GM13976 (cell line): ENCODE measurements at regions not wholly inside any gene's neighbourhood (a gene's known extent, or its start where the extent isn't known, plus 50 kb on each side); places are given as distances from the start of the nearest gene placed in this dataset.
"Not testable (repeated sequence)": the region's sequence is repeated elsewhere in the genome, so short reads cannot be mapped to it uniquely, and the experiment has no call there.

Experiments
- DNase-seq: peaks from one replicate; pipeline ENCODE4 v3.0.0; 2012; ENCODE audit warnings: low spot score
- CTCF ChIP-seq: IDR thresholded peaks from 2 replicates; pipeline ENCODE4 v1.5.1; 2012; ENCODE audit warnings: borderline replicate concordance, mild to moderate bottlenecking; ENCODE audit not compliant: insufficient read depth; ENCODE audit errors: extremely low read depth, missing control alignments, control extremely low read depth
- in situ Hi-C: fragments of 300-500 bp; cut with MboI; formaldehyde crosslinking; loops from one replicate; pipeline ENCODE4 v1.12.0; 2022; ENCODE audit warnings: low sequenced_read_pairs, mixed read lengths, inconsistent platforms; ENCODE audit not compliant: unreplicated experiment

- in situ Hi-C loops = no loop called here
- TF ChIP-seq CTCF = no peak
- no peak for DNase-seq
Measured at GRCh38 chr16:80100846-80101451, 439.8 kb upstream of the DYNLRB2 start.

- no peak for TF ChIP-seq CTCF
- DNase-seq = no peak
- in situ Hi-C loops = no loop called here
Measured at GRCh38 chr16:80100186-80100585, 440.6 kb upstream of the DYNLRB2 start.

GRCh38 chr16:80097098-80097497 lies 443.7 kb upstream of the DYNLRB2 start:
- TF ChIP-seq CTCF = no peak
- in situ Hi-C loops = no loop called here
- no peak for DNase-seq

GRCh38 chr16:80092681-80093080 lies 448.1 kb upstream of the DYNLRB2 start:
- DNase-seq = no peak
- in situ Hi-C loops = no loop called here
- no peak for TF ChIP-seq CTCF

- in situ Hi-C loops, DNase-seq: not testable (repeated sequence)
Measured at GRCh38 chr16:80091453-80091852, 449.3 kb upstream of the DYNLRB2 start.

- DNase-seq = no peak
- TF ChIP-seq CTCF = no peak
- in situ Hi-C loops = no loop called here
Measured at GRCh38 chr16:80085606-80086005, 455.2 kb upstream of the DYNLRB2 start.

GRCh38 chr16:80084614-80085013 lies 456.2 kb upstream of the DYNLRB2 start:
- peak; percentile 24 for TF ChIP-seq CTCF
- no peak for DNase-seq
- in situ Hi-C loops = no loop called here
